ENCODE measurements at regions not wholly inside any gene's neighbourhood (a gene's known extent, or its start where the extent isn't known, plus 50 kb on each side); places are given as distances from the start of the nearest gene placed in this dataset.

DNA sequence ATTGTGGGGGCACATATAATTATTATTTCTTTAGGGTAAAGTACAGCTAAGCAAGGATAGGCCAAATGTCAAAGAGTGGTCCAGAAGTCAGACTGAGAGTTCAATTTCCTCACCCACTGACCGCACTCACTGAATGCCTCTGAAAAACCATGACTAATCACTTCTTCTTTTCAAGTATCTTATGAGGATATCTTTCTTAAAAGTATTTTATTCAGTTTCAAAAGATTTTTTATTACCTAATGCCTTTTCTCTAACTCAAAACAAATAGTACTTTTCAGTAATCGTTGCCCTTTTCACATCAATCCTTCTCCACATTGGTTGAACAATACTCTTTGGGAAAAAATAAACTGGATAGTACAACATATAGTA, 61.7 kb upstream of the CAMK2D start:
- Histone ChIP-seq H3K4me1 (peaks cover 0 to 47% (median 16%) of the 10 kb centered on the region in 9 donors), H3K27ac (no peak overlapping the region), H3K9me3 (no peaks in the 10 kb centered on the region), H3K36me3 (no peaks in the 10 kb centered on the region), H3K27me3 (no peaks in the 10 kb centered on the region), H3K4me3 (no peak overlapping the region)
- DNase-seq, result no peak
- intact Hi-C loops (cut with DNase I), result no loop called here
- 80 to 87% methylated on average over 2 of the region's 2 CpGs for WGBS, 2 donors
- ATAC-seq, result no peak
- TF ChIP-seq, protein P1, sequence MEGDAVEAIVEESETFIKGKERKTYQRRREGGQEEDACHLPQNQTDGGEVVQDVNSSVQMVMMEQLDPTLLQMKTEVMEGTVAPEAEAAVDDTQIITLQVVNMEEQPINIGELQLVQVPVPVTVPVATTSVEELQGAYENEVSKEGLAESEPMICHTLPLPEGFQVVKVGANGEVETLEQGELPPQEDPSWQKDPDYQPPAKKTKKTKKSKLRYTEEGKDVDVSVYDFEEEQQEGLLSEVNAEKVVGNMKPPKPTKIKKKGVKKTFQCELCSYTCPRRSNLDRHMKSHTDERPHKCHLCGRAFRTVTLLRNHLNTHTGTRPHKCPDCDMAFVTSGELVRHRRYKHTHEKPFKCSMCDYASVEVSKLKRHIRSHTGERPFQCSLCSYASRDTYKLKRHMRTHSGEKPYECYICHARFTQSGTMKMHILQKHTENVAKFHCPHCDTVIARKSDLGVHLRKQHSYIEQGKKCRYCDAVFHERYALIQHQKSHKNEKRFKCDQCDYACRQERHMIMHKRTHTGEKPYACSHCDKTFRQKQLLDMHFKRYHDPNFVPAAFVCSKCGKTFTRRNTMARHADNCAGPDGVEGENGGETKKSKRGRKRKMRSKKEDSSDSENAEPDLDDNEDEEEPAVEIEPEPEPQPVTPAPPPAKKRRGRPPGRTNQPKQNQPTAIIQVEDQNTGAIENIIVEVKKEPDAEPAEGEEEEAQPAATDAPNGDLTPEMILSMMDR (IDR thresholded peaks at IDR 0.05), result no peak

DNA sequence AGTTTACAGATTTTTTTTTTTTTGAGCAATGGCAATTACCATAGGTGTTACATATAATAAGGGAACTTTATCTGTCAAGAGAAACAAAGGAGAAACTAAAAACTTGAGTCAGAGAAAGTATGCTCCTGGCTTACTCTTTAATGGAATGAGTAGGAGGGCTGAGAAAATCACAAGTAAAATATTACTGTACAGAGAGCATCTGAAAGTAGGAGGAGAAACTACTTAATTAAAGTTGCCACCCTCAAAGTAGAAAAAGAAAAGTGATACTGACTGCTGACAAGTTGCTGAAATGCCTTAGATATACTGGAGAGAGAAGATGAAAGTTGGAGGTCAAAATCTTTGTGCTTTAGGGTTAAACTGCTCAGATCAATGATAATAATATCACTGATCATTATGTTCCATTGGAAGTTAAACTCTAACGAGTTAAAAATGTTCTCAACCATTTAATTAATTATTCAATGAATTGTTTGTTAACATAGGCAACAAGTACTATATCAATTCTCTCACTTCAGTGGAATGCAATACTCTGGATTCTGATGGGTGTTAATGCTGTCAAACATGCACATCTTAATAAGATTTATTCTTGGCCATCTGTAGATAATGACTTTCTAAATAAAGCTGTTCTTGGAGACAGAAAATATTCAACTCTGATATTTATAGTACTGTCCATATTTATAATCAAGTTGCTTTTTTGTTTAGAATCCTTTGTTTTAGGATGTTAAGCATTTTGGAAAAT, 61.2 kb upstream of the CAMK2D start:
- no peak for ATAC-seq
- H3K9me3 ChIP-seq, result no peaks in the 10 kb centered on the region
- DNase-seq, result no peak
- TF ChIP-seq, protein P1 (IDR thresholded peaks at IDR 0.05), result no peak
- 36 to 39% methylated on average over 1 of the region's 1 CpG for WGBS, 2 donors
- intact Hi-C loops (cut with DNase I), result no loop called here
- H3K27ac ChIP-seq, result no peak overlapping the region
- no peaks in the 10 kb centered on the region for H3K27me3 ChIP-seq
- peaks cover 0 to 47% (median 16%) of the 10 kb centered on the region in 9 donors for H3K4me1 ChIP-seq
- H3K36me3 ChIP-seq, result no peaks in the 10 kb centered on the region
- H3K4me3 ChIP-seq, result no peak overlapping the region

DNA sequence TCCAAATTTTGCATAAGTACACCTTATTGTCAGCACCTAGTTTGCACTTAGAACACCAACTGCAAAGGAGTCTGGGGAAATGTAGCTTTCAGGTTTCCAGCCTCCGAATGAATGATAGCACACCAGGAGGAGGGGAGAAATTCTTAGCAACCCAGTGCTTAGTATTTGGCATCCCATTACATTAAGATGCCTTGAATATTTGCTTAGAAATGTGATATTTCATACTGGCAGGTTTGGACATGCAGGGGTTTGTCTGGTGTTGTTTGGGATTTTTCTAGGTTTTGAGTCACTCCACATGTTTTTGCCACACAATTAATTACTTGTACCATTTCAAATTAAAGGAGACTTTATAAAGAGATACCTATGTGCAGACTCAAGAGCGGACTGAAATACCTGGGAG, 60.3 kb upstream of the CAMK2D start:
- TF ChIP-seq, protein P1 (IDR thresholded peaks at IDR 0.05), result no peak
- intact Hi-C loops (cut with DNase I), result no loop called here
- peaks cover 0 to 47% (median 11%) of the 10 kb centered on the region in 9 donors for H3K4me1 ChIP-seq
- no peak for DNase-seq
- H3K36me3 ChIP-seq, result no peaks in the 10 kb centered on the region
- H3K27me3 ChIP-seq, result no peaks in the 10 kb centered on the region
- no peak overlapping the region for H3K4me3 ChIP-seq
- 93 to 97% methylated on average over 2 of the region's 2 CpGs for WGBS, 2 donors
- no peak for ATAC-seq
- no peaks in the 10 kb centered on the region for H3K9me3 ChIP-seq
- H3K27ac ChIP-seq, result no peak overlapping the region

DNA sequence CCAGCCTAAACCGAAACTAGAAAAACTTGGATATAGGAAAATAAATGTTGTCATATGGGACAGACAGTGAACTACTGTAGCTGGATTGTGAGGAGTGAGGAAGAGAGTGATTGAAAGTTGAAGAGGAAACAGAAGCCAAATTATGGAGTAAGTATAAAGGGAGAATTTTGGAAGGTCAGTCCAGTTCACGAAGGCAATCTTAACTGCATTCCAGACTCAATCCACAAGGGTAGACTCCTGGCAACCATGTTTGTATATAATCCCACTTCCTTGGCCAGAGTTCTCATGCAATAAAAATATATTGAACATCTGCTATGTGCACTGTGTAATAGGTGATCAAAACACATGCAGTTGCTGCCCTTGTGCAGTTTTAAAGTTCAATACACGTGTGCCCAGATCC, 58.6 kb upstream of the CAMK2D start:
- H3K27me3 ChIP-seq, result no peaks in the 10 kb centered on the region
- no peak overlapping the region for H3K27ac ChIP-seq
- no peaks in the 10 kb centered on the region for H3K9me3 ChIP-seq
- H3K4me3 ChIP-seq, result no peak overlapping the region
- TF ChIP-seq, protein P1 (IDR thresholded peaks at IDR 0.05), result no peak
- 44 to 57% methylated on average over 3 of the region's 3 CpGs for WGBS, 2 donors
- intact Hi-C loops (cut with DNase I), result no loop called here
- peak in 1 of 8 donors; percentile 58 for ATAC-seq
- peaks cover 0 to 49% (median 3%) of the 10 kb centered on the region in 9 donors for H3K4me1 ChIP-seq
- no peak for DNase-seq
- no peaks in the 10 kb centered on the region for H3K36me3 ChIP-seq
